SU-DHL-6 (cell line): ENCODE measurements at regions not wholly inside any gene's neighbourhood (a gene's known extent, or its start where the extent isn't known, plus 50 kb on each side); places are given as distances from the start of the nearest gene placed in this dataset.

Experiments used
- H2AFZ ChIP-seq: fragments of 200-600 bp; sonication (generic); 2 replicates; pipeline ENCODE4 v1.6.1; 2014; ENCODE audit warnings: low read depth, mild to moderate bottlenecking, moderate library complexity, mixed read lengths, antibody characterized with exemption, low read length; ENCODE audit not compliant: severe bottlenecking
- H3F3A ChIP-seq: fragments of 200-600 bp; shearing (Covaris generic); 2 replicates; pipeline ENCODE4 v1.6.0; 2016; ENCODE audit warnings: antibody characterized with exemption, mild to moderate bottlenecking; ENCODE audit not compliant: insufficient read depth
- H3K27ac ChIP-seq: fragments of 200-600 bp; sonication (generic); 2 replicates; pipeline ENCODE4 v1.5.1; 2016; ENCODE audit warnings: low read depth, mild to moderate bottlenecking, low read length, moderate library complexity, mixed read lengths
- H3K27me3 ChIP-seq: fragments of 200-600 bp; sonication (generic), shearing (Covaris generic); 2 replicates; pipeline ENCODE4 v1.6.0; 2014; ENCODE audit warnings: mild to moderate bottlenecking, low read length
- H3K36me3 ChIP-seq: fragments of 200-600 bp; sonication (generic); 2 replicates; pipeline ENCODE4 v1.6.1; 2014; ENCODE audit warnings: mild to moderate bottlenecking, low read length, mixed read lengths
- H3K4me2 ChIP-seq: fragments of 300-600, 200-600 bp; shearing (Covaris generic), sonication (generic); 2 replicates; pipeline ENCODE4 v1.6.0; 2014; ENCODE audit warnings: low read length, low read depth, mild to moderate bottlenecking; ENCODE audit not compliant: poor library complexity, severe bottlenecking
- H3K4me3 ChIP-seq: fragments of 200-600 bp; sonication (generic); 2 replicates; pipeline ENCODE4 v1.5.1; 2014; ENCODE audit warnings: antibody characterized with exemption, low read length, mild to moderate bottlenecking, mixed read lengths; ENCODE audit not compliant: insufficient read depth, poor library complexity, severe bottlenecking
- H3K79me2 ChIP-seq: fragments of 200-600 bp; sonication (generic); 2 replicates; pipeline ENCODE4 v1.6.1; 2014; ENCODE audit warnings: mild to moderate bottlenecking, low read length, moderate library complexity; ENCODE audit not compliant: insufficient read depth
- H3K9ac ChIP-seq: fragments of 200-600 bp; sonication (generic); 2 replicates; pipeline ENCODE4 v1.7.0; 2014; ENCODE audit warnings: mild to moderate bottlenecking, low read length
- H3K9me2 ChIP-seq: fragments of 200-600 bp; sonication (generic); replicated peaks from 2 replicates; pipeline ENCODE4 v1.6.1; 2014; ENCODE audit warnings: low read length; ENCODE audit not compliant: insufficient read depth
- H3K9me3 ChIP-seq: fragments of 200-600 bp; sonication (generic); 2 replicates; pipeline ENCODE4 v1.6.1; 2014; ENCODE audit warnings: low read length, mixed read lengths; ENCODE audit not compliant: insufficient read depth
- H4K20me1 ChIP-seq: fragments of 200-600 bp; sonication (generic); 2 replicates; pipeline ENCODE4 v1.6.1; 2014; ENCODE audit warnings: low read depth, mild to moderate bottlenecking, antibody characterized with exemption, low read length, moderate library complexity, mixed read lengths
- EZH2phosphoT487 ChIP-seq: fragments of 200-600 bp; sonication (generic), shearing (Covaris generic); conservative IDR thresholded peaks from 2 replicates; pipeline ENCODE4 v1.6.1; 2018; ENCODE audit warnings: mild to moderate bottlenecking, antibody characterized with exemption, low read length, moderate library complexity, mixed read lengths
- TF ChIP-seq, protein P1 (sequence below): fragments of 200-600 bp; sonication (generic); IDR thresholded peaks from one replicate; pipeline ENCODE4 v1.5.1; 2017; ENCODE audit warnings: antibody characterized with exemption, mild to moderate bottlenecking, low read length, moderate library complexity; ENCODE audit not compliant: insufficient read depth, poor library complexity, severe bottlenecking

GRCh38 chr18:51999351-51999750, 340.6 kb upstream of the DCC start:
- Histone ChIP-seq H3K4me3 (no peak overlapping the region), H3K9me2 (no peaks in the 10 kb centered on the region), H3F3A (no peaks in the 10 kb centered on the region), H4K20me1 (no peaks in the 10 kb centered on the region), H3K9ac (no peak overlapping the region), H3K36me3 (no peaks in the 10 kb centered on the region), H2AFZ (no peak overlapping the region), H3K27ac (no peak overlapping the region), H3K79me2 (no peaks in the 10 kb centered on the region), H3K9me3 (no peaks in the 10 kb centered on the region), H3K27me3 (no peaks in the 10 kb centered on the region), H3K4me2 (no peak overlapping the region)
- TF ChIP-seq, protein P1, sequence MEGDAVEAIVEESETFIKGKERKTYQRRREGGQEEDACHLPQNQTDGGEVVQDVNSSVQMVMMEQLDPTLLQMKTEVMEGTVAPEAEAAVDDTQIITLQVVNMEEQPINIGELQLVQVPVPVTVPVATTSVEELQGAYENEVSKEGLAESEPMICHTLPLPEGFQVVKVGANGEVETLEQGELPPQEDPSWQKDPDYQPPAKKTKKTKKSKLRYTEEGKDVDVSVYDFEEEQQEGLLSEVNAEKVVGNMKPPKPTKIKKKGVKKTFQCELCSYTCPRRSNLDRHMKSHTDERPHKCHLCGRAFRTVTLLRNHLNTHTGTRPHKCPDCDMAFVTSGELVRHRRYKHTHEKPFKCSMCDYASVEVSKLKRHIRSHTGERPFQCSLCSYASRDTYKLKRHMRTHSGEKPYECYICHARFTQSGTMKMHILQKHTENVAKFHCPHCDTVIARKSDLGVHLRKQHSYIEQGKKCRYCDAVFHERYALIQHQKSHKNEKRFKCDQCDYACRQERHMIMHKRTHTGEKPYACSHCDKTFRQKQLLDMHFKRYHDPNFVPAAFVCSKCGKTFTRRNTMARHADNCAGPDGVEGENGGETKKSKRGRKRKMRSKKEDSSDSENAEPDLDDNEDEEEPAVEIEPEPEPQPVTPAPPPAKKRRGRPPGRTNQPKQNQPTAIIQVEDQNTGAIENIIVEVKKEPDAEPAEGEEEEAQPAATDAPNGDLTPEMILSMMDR, result no peak
- TF ChIP-seq EZH2phosphoT487, result no peak

GRCh38 chr18:52000435-52000834, 339.6 kb upstream of the DCC start:
- no peaks in the 10 kb centered on the region for H4K20me1 ChIP-seq
- H3K9me2 ChIP-seq, result no peaks in the 10 kb centered on the region
- H3F3A ChIP-seq, result no peaks in the 10 kb centered on the region
- H3K4me3 ChIP-seq, result no peak overlapping the region
- no peaks in the 10 kb centered on the region for H3K36me3 ChIP-seq
- H3K27me3 ChIP-seq, result no peaks in the 10 kb centered on the region
- H3K9ac ChIP-seq, result no peak overlapping the region
- no peaks in the 10 kb centered on the region for H3K79me2 ChIP-seq
- H2AFZ ChIP-seq, result no peak overlapping the region
- TF ChIP-seq EZH2phosphoT487, result no peak
- TF ChIP-seq, protein P1, result no peak
- H3K9me3 ChIP-seq, result no peaks in the 10 kb centered on the region
- no peak overlapping the region for H3K4me2 ChIP-seq
- no peak overlapping the region for H3K27ac ChIP-seq

GRCh38 chr18:52001106-52001505, 338.9 kb upstream of the DCC start:
- no peaks in the 10 kb centered on the region for H4K20me1 ChIP-seq
- no peak overlapping the region for H3K4me3 ChIP-seq
- no peak overlapping the region for H3K9ac ChIP-seq
- H3F3A ChIP-seq, result no peaks in the 10 kb centered on the region
- H3K79me2 ChIP-seq, result no peaks in the 10 kb centered on the region
- no peaks in the 10 kb centered on the region for H3K27me3 ChIP-seq
- H3K9me3 ChIP-seq, result no peaks in the 10 kb centered on the region
- H3K27ac ChIP-seq, result no peak overlapping the region
- H3K4me2 ChIP-seq, result no peak overlapping the region
- TF ChIP-seq EZH2phosphoT487, result no peak
- H2AFZ ChIP-seq, result no peak overlapping the region
- H3K36me3 ChIP-seq, result no peaks in the 10 kb centered on the region
- no peaks in the 10 kb centered on the region for H3K9me2 ChIP-seq

GRCh38 chr18:52002600-52002999, 337.4 kb upstream of the DCC start:
- H3K27me3 ChIP-seq, result no peaks in the 10 kb centered on the region
- no peaks in the 10 kb centered on the region for H3F3A ChIP-seq
- no peak overlapping the region for H3K4me2 ChIP-seq
- H3K9ac ChIP-seq, result no peak overlapping the region
- H3K27ac ChIP-seq, result no peak overlapping the region
- TF ChIP-seq, protein P1, result no peak
- no peak for TF ChIP-seq EZH2phosphoT487
- no peaks in the 10 kb centered on the region for H4K20me1 ChIP-seq
- no peak overlapping the region for H3K4me3 ChIP-seq
- no peak overlapping the region for H2AFZ ChIP-seq
- no peaks in the 10 kb centered on the region for H3K9me2 ChIP-seq
- H3K36me3 ChIP-seq, result no peaks in the 10 kb centered on the region
- H3K9me3 ChIP-seq, result no peaks in the 10 kb centered on the region
- H3K79me2 ChIP-seq, result no peaks in the 10 kb centered on the region
